Thoracic aorta (tissue), 2 donors: ENCODE measurements at regions not wholly inside any gene's neighbourhood (a gene's known extent, or its start where the extent isn't known, plus 50 kb on each side); places are given as distances from the start of the nearest gene placed in this dataset.

Experiments used
- ATAC-seq: fragments of 150-250 bp; one replicate; pipeline ENCODE4 v1.8.0; 2017; ENCODE audit warnings: low read depth; ENCODE audit not compliant: insufficient number of reproducible peaks, low FRiP score
- DNase-seq: peaks from one replicate; pipeline ENCODE4 v3.0.0-alpha.2; 2020; ENCODE audit warnings: low spot score
- H3K27ac ChIP-seq, 2 donors: fragments of 200-600 bp; sonication (generic); 1 replicate in 1 of 2; 2 replicates in 1 of 2; pipeline ENCODE4 v1.5.1; 2016; ENCODE audit warnings: mild to moderate bottlenecking in 2 of 2, moderate library complexity in 2 of 2
- H3K27me3 ChIP-seq: fragments of 200-600 bp; sonication (generic); replicated peaks from 2 replicates; pipeline ENCODE4 v1.6.0; 2016; ENCODE audit warnings: mild to moderate bottlenecking; ENCODE audit not compliant: insufficient read depth
- H3K36me3 ChIP-seq: fragments of 200-600 bp; sonication (generic); one replicate; pipeline ENCODE4 v1.5.1; 2016
- H3K4me1 ChIP-seq, 2 donors: fragments of 200-600 bp; sonication (generic); 1 replicate in 1 of 2; 2 replicates in 1 of 2; pipeline versions ENCODE4 v1.5.1 to v1.6.0; 2016; ENCODE audit warnings: low read depth in 2 of 2, mild to moderate bottlenecking in 1 of 2; ENCODE audit not compliant: control insufficient read depth in 1 of 2
- H3K4me3 ChIP-seq: fragments of 200-600 bp; sonication (generic); 2 replicates; pipeline ENCODE4 v1.5.1; 2016; ENCODE audit warnings: mild to moderate bottlenecking
- H3K9me3 ChIP-seq: fragments of 200-600 bp; sonication (generic); 2 replicates; pipeline ENCODE4 v1.5.1; 2016
- CTCF ChIP-seq: fragments of 200-600 bp; sonication (generic); IDR thresholded peaks from one replicate; pipeline ENCODE4 v1.5.1; 2019; ENCODE audit warnings: antibody characterized with exemption

GRCh38 chrX:96417695-96418094 lies 266.9 kb upstream of the DIAPH2 start:
- Histone ChIP-seq H3K4me3 (no peak overlapping the region), H3K27me3 (no peaks in the 10 kb centered on the region), H3K4me1 (no peaks in the 10 kb centered on the region), H3K27ac (no peak overlapping the region), H3K36me3 (no peaks in the 10 kb centered on the region), H3K9me3 (no peaks in the 10 kb centered on the region)
- no peak for DNase-seq
- TF ChIP-seq CTCF = no peak
- ATAC-seq = no peak

- peak overlapping the region in 1 of 2 donors; percentile 53 for H3K27ac ChIP-seq
- no peak overlapping the region for H3K4me3 ChIP-seq
- H3K27me3 ChIP-seq = no peaks in the 10 kb centered on the region
- DNase-seq = no peak
- peaks cover 6 to 8% of the 10 kb centered on the region in 2 donors for H3K4me1 ChIP-seq
- no peak for TF ChIP-seq CTCF
- no peak for ATAC-seq
- no peaks in the 10 kb centered on the region for H3K36me3 ChIP-seq
- no peaks in the 10 kb centered on the region for H3K9me3 ChIP-seq
Observed at GRCh38 chrX:96424007-96424406, 260.6 kb upstream of the DIAPH2 start.

GRCh38 chrX:96425200-96425599 lies 259.4 kb upstream of the DIAPH2 start:
- no peaks in the 10 kb centered on the region for H3K9me3 ChIP-seq
- no peak for TF ChIP-seq CTCF
- no peaks in the 10 kb centered on the region for H3K27me3 ChIP-seq
- peaks cover 6 to 13% of the 10 kb centered on the region in 2 donors for H3K4me1 ChIP-seq
- DNase-seq = no peak
- no peaks in the 10 kb centered on the region for H3K36me3 ChIP-seq
- peak overlapping the region in 1 of 2 donors; percentile 43 for H3K27ac ChIP-seq
- no peak overlapping the region for H3K4me3 ChIP-seq
- ATAC-seq = no peak

GRCh38 chrX:96430756-96431455 lies 253.7 kb upstream of the DIAPH2 start:
- no peaks in the 10 kb centered on the region for H3K9me3 ChIP-seq
- no peaks in the 10 kb centered on the region for H3K36me3 ChIP-seq
- peaks cover 7 to 53% of the 10 kb centered on the region in 2 donors for H3K4me1 ChIP-seq
- no peak for DNase-seq
- no peak for ATAC-seq
- H3K27me3 ChIP-seq = no peaks in the 10 kb centered on the region
- no peak for TF ChIP-seq CTCF
- no peak overlapping the region for H3K4me3 ChIP-seq
- peak overlapping the region; percentile 65 for H3K27ac ChIP-seq

GRCh38 chrX:96432647-96433046 lies 252.0 kb upstream of the DIAPH2 start:
- no peak for DNase-seq
- Histone ChIP-seq H3K9me3 (no peaks in the 10 kb centered on the region), H3K4me3 (no peak overlapping the region), H3K36me3 (no peaks in the 10 kb centered on the region), H3K27me3 (no peaks in the 10 kb centered on the region), H3K4me1 (peaks cover 7 to 63% of the 10 kb centered on the region in 2 donors), H3K27ac (peak overlapping the region; percentile 65)
- no peak for TF ChIP-seq CTCF
- ATAC-seq = no peak
